Fibroblast of skin of back (primary cell): ENCODE measurements at regions not wholly inside any gene's neighbourhood (a gene's known extent, or its start where the extent isn't known, plus 50 kb on each side); places are given as distances from the start of the nearest gene placed in this dataset.
A peak's percentile ranks its signal among the peaks of the same experiment; 100 is the strongest.

Source experiments
- DNase-seq: peaks from one replicate; pipeline ENCODE4 v3.0.0-alpha.2; 2013

DNA sequence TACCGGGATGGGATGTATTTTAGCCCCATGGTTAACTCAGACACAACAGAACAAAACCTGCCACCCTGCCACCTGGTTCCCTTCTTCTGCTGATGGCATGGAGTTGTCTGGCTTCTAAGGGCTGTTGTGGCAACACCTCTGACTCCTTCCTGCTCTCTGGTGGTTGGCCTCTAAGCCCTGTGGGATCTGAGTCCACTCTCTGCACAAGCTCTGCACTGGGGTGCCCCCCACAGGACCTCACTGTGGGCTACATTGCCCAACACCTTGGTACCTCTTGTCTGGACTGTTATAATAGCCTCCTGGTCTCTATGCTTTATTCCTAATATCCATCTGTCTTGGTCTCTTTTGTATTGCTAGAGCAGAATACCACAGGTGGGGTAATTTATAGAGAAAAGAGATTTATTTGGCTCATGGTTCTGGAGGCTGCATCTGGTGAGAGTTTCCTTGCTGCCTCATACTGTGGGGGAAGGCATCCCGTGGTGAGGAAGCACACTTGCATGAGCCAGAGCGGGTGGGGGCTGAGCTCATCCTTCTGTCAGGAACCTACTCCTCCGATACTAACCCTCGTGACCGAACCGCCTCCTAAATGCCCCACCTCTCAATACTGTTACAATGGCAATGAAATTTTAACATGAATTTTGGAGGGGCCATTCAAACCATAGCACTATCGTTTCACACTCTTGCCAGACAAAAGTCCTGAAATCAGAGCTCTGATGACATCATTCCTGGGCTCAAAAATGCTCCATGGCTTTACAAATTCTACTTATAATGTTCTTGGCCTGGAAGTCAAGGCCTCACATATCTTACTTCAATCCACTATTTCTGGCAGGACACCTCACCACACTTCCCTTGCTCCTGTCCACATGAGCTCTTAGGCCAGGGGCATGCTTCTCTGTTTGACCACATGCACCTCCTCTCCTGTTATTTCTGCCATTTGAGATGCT, 127.2 kb downstream of the PAX1 start:
- DNase-seq: peak; percentile 3

DNA sequence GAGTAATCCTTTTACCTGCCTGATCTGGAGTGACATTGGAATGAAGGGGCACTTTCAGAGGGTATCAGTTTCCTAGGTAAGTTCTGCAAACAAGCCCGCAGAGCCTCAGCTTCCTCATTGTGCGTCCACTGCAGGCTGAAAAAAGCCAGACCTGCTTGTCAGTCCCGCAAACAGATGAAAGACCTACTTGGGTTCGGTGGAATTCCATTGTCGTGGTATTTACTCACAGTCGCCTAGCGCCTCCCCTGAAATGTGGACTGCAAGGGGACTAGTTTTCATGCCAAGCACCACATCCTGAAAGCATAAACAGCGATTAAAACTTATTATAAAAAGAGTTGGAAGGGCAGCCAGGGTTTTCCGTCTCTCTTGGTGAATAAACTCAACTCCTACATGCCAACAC, 121.5 kb downstream of the PAX1 start:
- DNase-seq: no peak

DNA sequence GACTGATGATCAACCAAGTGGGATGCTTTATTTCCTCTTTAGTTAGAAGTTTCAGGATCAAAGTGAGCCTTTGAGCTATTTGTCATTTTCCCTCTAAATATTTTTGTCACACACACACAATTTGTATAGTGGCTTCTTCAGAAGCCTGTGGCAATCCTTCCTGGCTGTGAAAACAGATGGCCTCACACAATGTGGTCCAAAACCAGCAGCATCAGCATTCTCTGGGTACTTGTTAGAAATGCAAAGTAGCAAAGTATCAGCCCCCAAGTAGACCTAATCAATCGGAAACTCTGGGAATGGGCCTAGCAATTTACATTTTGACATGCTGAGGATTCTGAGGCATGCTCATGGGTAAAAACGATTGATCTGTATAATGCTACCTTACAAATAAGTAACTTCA, 115.9 kb downstream of the PAX1 start:
- DNase-seq: no peak

DNA sequence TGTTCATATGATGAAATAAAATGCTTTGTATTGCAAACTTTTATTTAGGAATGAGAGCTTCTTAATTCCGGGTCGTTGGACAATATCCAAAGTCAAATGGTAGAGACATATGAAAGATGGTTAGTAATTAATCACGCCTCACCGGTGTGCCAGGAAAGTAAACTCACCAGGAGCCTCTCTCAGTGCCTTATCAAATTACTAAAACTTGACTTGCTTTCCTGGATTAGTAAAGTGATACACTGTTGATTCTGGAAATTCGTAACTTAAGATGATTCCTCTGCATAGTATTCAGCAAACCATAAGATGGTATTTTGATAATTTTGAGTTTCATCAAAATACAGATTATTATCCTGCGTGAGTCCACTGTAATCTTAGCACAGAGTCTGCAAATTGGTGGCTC, 115.2 kb downstream of the PAX1 start:
- no peak for DNase-seq

DNA sequence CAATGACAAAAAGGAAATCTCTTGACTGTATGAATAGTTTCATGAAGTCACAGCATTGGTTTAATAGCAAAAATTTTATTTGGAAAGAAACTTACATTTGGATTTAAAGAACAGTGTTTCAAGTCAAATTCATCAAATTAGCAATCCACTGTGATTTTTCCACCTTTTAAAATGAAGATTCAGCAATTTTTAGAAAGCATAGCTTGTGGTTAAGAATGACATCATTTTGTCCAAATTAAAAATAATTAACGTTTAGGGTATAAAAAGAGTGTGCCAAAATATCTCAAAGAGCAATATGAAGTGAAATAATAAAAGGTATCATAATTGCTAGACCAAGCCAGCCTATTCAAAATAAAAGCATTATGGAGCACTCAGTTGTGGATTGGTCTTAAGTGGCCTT, 114.6 kb downstream of the PAX1 start:
- DNase-seq: no peak

GRCh38 chr20:21812379-21812778, 106.9 kb downstream of the PAX1 start:
- no peak for DNase-seq

GRCh38 chr20:21809961-21810523, 104.6 kb downstream of the PAX1 start:
- DNase-seq: no peak

GRCh38 chr20:21808863-21809664, 103.6 kb downstream of the PAX1 start:
- no peak for DNase-seq

DNA sequence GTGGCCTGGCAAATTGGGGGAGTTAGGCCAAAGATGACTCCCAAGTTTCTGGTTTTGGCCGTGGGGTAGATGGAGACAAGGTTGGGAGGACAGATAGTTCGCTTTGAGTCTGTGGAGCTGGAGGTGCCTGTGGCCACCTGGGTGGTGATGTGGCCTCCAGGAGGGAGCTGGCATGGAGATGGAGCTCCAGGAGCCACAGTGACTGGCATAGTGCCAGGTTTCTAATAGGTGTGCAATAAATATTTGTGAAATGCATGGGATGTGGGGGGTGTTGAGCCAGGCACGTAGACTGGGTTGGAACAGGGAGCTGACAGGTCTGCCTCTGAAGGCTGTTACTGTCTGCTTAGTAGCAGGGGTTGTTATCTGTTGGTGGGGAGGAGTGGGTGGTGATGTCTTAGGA, 102.7 kb downstream of the PAX1 start:
- no peak for DNase-seq

DNA sequence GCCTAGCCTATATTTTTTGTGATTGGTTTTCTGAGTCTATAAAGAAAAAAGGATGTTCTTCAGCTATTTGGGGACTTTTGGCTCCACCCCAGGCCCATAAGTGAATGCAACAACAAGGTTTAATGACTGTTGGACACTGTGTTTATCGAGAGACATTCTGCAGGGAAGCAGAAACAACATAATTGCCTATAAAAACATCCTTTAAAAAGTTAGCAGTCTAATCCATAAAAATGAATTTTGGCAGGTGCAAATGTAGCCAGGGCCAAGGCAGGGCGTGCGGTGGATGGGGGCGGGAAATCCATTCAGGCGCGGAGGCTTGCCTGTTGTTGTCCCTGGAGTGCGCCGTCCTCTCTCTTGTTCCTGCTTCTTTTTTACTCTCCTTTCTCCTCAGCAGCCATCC, 99.3 kb downstream of the PAX1 start:
- DNase-seq: no peak

DNA sequence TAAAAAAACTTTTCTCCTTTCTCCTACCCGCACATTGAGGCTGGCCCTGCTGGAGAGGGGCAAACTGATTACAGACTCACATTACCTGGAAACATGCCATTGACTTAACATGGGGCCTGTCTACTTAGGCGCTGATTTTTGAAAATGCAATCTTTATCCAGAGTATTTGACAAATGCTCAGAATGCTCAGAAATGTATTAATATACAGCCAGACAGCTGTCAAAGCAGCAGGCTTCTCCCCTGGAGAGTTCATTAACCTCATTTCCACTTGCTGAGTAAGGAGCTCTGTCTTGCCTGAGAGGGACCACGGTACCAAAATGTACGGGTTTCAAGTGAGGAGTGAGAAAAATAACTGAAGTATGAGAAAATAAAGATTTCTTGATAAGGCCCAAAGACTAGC, 95.7 kb downstream of the PAX1 start:
- DNase-seq: no peak

- DNase-seq: no peak
Measured at GRCh38 chr20:21798384-21798783, 92.9 kb downstream of the PAX1 start.

- DNase-seq: peak; percentile 6
Measured at GRCh38 chr20:21796059-21796458, 90.6 kb downstream of the PAX1 start.

- DNase-seq: no peak
Measured at GRCh38 chr20:21788082-21788481, 82.6 kb downstream of the PAX1 start.

DNA sequence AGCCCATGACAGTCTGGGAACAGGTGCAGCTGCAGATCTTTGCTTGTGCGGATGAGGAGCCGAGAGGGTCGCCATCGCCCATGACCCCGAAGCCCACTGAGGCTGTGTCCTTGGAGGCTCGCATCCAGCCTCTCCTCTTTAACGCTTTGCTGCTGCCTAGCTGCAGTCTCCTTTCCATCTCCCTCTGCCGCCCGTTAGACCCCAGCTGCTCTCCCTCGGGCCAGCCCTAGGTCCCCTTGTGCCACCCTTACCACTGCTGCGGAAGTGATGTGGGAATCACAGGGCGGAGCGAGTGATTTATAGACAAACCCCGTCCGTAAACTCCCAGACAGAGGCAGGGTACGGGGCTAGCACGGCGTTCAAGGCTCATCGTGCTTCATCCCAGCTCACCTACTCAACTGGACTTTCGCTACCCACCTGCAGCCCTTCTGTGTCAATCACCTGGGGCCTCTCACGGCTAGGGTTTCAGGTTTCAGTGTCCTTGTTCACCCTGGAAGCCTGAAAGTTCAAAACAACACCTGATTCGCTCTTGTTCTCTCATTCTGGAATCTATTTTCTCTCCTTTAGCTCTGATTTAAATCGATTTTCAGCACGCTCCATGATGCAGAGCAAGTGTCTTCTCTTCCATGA, 76.1 kb downstream of the PAX1 start:
- DNase-seq: no peak

- DNase-seq: no peak
Measured at GRCh38 chr20:21780528-21780927, 75.1 kb downstream of the PAX1 start.
